SK-N-SH treated with all-trans-retinoic acid at 6 μM for 48 hours (cell line): ENCODE measurements at regions not wholly inside any gene's neighbourhood (a gene's known extent, or its start where the extent isn't known, plus 50 kb on each side); places are given as distances from the start of the nearest gene placed in this dataset.

Experiments used
- ATAC-seq: fragments of 200-7000 bp; cut with Tn5 transposase; 3 replicates; pipeline ENCODE4 v1.9.1; 2020; ENCODE audit warnings: mild to moderate bottlenecking, moderate library complexity
- ARNTL ChIP-seq: fragments of 450-650 bp; formaldehyde crosslinking; IDR thresholded peaks from 2 replicates; pipeline ENCODE4 v1.5.0; 2020; ENCODE audit warnings: low read depth, mild to moderate bottlenecking, moderate library complexity, borderline replicate concordance
- BACH2 ChIP-seq: fragments of 250-450 bp; sonication (Bioruptor Pico); IDR thresholded peaks from 2 replicates; pipeline ENCODE4 v1.9.0; 2021; ENCODE audit warnings: mild to moderate bottlenecking, borderline replicate concordance
- CSDC2 ChIP-seq: fragments of 250-450 bp; sonication (Bioruptor Pico); IDR thresholded peaks from 2 replicates; pipeline ENCODE4 v1.5.0; 2020; ENCODE audit warnings: mild to moderate bottlenecking, moderate library complexity
- ESRRG ChIP-seq: fragments of 250-450 bp; sonication (Bioruptor Pico); IDR thresholded peaks from 2 replicates; pipeline ENCODE4 v1.6.1; 2021; ENCODE audit warnings: mild to moderate bottlenecking
- GLIS3 ChIP-seq: fragments of 250-450 bp; sonication (Bioruptor Pico); IDR thresholded peaks from 2 replicates; pipeline ENCODE4 v1.5.0; 2020; ENCODE audit warnings: mild to moderate bottlenecking, moderate library complexity
- OSR1 ChIP-seq: fragments of 250-450 bp; sonication (Bioruptor Pico); IDR thresholded peaks from 2 replicates; pipeline ENCODE4 v1.8.0; 2022; ENCODE audit warnings: moderate library complexity, mild to moderate bottlenecking, inconsistent platforms
- PPARA ChIP-seq: fragments of 250-450 bp; sonication (Bioruptor Pico); IDR thresholded peaks from 2 replicates; pipeline ENCODE4 v1.5.0; 2020; ENCODE audit warnings: mild to moderate bottlenecking, borderline replicate concordance
- RARB ChIP-seq: fragments of 250-450 bp; sonication (Bioruptor Pico); IDR thresholded peaks from 2 replicates; pipeline ENCODE4 v1.8.0; 2021; ENCODE audit warnings: mild to moderate bottlenecking, moderate library complexity
- SNAI2 ChIP-seq: fragments of 250-450 bp; sonication (Bioruptor Pico); IDR thresholded peaks from 2 replicates; pipeline ENCODE4 v1.5.0; 2020; ENCODE audit warnings: mild to moderate bottlenecking, moderate library complexity
- TCF4 ChIP-seq: fragments of 250-450 bp; sonication (Bioruptor Pico); IDR thresholded peaks from 2 replicates; pipeline ENCODE4 v1.8.0; 2021; ENCODE audit warnings: mild to moderate bottlenecking, moderate library complexity, borderline replicate concordance
- TOX ChIP-seq: fragments of 250-450 bp; sonication (Bioruptor Pico); IDR thresholded peaks from 2 replicates; pipeline ENCODE4 v1.8.0; 2021; ENCODE audit warnings: mild to moderate bottlenecking, moderate library complexity, borderline replicate concordance
- ZC3H10 ChIP-seq: fragments of 250-450 bp; sonication (Bioruptor Pico); IDR thresholded peaks from 2 replicates; pipeline ENCODE4 v1.5.1; 2021; ENCODE audit warnings: mild to moderate bottlenecking, moderate library complexity
- ZFP3 ChIP-seq: fragments of 250-450 bp; sonication (Bioruptor Pico); IDR thresholded peaks from 2 replicates; pipeline ENCODE4 v1.5.0; 2020; ENCODE audit warnings: mild to moderate bottlenecking, moderate library complexity
- ZFP30 ChIP-seq: fragments of 450-650 bp; formaldehyde crosslinking; IDR thresholded peaks from 2 replicates; pipeline ENCODE4 v1.5.0; 2022; ENCODE audit warnings: mild to moderate bottlenecking, moderate library complexity
- ZNF565 ChIP-seq: fragments of 450-650 bp; formaldehyde crosslinking; conservative IDR thresholded peaks from 2 replicates; pipeline ENCODE4 v1.5.0; 2020; ENCODE audit warnings: low read depth, mild to moderate bottlenecking, moderate library complexity
- ZNF70 ChIP-seq: fragments of 450-650 bp; formaldehyde crosslinking; IDR thresholded peaks from 2 replicates; pipeline ENCODE4 v1.5.0; 2020; ENCODE audit warnings: mild to moderate bottlenecking, moderate library complexity
- TF ChIP-seq, protein P1 (sequence below): fragments of 250-450 bp; sonication (Bioruptor Pico); IDR thresholded peaks from 2 replicates; pipeline ENCODE4 v1.5.1; 2020; ENCODE audit warnings: low read depth, mild to moderate bottlenecking, moderate library complexity
- TF ChIP-seq, protein P2 (sequence below): fragments of 250-450 bp; sonication (Bioruptor Pico); IDR thresholded peaks from 2 replicates; pipeline ENCODE4 v1.8.0; 2020; ENCODE audit warnings: mild to moderate bottlenecking, moderate library complexity, borderline replicate concordance
- TF ChIP-seq, protein P3 (sequence below): fragments of 250-450 bp; sonication (Bioruptor Pico); IDR thresholded peaks from 2 replicates; pipeline ENCODE4 v1.5.1; 2021; ENCODE audit warnings: mild to moderate bottlenecking, moderate library complexity
- TF ChIP-seq, protein P4 (sequence below): fragments of 250-450 bp; sonication (Bioruptor Pico); IDR thresholded peaks from 2 replicates; pipeline ENCODE4 v1.5.0; 2020; ENCODE audit warnings: mild to moderate bottlenecking, moderate library complexity

DNA sequence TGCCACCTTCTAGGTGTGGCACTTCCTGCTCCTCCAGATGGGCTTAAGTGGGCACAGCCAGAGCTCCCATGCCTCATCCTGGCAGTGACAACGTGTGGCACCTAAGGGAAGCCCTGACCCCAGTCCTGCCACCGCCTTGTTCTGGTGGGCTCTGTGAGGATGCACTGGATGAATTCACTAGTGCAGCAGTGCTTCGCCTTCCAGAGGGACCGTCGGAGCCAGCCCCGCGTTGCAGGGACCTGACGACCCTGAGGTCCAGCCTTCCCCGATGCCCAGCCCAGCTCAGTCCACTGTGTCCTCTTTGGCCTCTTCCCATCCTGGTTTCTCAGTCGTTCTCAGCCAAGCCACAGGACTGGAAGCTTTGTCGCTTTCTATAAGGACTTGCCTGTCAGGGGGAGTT, 399.8 kb downstream of the SEC14L1 start:
- TF ChIP-seq ZNF70 (CRISPR knock-in tag), result no peak
- ATAC-seq, result no peak

DNA sequence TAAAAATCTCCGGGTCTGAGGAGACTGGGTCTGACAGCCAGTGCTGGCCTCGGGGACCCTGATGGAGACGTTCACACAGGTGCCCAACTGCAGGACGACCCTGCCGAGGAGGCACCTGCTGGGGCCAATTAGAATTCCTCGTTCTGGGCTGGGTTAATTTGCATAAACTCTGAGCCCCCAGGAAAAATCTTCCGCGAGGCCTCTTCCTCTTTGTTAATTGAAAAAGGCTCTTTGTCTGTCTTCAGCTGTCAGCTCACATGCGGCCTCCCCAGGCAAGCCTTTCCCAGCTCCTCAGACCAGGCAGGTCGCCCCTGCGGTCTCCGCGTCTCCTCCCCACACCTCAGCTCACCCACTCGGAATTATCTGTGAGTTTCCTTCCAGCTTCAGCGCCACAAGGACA, 400.2 kb downstream of the SEC14L1 start:
- no peak for ATAC-seq
- TF ChIP-seq, protein P1, sequence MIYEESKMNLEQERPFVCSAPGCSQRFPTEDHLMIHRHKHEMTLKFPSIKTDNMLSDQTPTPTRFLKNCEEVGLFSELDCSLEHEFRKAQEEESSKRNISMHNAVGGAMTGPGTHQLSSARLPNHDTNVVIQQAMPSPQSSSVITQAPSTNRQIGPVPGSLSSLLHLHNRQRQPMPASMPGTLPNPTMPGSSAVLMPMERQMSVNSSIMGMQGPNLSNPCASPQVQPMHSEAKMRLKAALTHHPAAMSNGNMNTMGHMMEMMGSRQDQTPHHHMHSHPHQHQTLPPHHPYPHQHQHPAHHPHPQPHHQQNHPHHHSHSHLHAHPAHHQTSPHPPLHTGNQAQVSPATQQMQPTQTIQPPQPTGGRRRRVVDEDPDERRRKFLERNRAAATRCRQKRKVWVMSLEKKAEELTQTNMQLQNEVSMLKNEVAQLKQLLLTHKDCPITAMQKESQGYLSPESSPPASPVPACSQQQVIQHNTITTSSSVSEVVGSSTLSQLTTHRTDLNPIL (CRISPR knock-in tag), result no peak
- no peak for TF ChIP-seq TOX (CRISPR knock-in tag)
- TF ChIP-seq ARNTL (CRISPR knock-in tag), result no peak
- TF ChIP-seq ZNF70 (CRISPR knock-in tag), result no peak
- TF ChIP-seq, protein P2, sequence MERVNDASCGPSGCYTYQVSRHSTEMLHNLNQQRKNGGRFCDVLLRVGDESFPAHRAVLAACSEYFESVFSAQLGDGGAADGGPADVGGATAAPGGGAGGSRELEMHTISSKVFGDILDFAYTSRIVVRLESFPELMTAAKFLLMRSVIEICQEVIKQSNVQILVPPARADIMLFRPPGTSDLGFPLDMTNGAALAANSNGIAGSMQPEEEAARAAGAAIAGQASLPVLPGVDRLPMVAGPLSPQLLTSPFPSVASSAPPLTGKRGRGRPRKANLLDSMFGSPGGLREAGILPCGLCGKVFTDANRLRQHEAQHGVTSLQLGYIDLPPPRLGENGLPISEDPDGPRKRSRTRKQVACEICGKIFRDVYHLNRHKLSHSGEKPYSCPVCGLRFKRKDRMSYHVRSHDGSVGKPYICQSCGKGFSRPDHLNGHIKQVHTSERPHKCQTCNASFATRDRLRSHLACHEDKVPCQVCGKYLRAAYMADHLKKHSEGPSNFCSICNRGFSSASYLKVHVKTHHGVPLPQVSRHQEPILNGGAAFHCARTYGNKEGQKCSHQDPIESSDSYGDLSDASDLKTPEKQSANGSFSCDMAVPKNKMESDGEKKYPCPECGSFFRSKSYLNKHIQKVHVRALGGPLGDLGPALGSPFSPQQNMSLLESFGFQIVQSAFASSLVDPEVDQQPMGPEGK (CRISPR knock-in tag), result no peak
- TF ChIP-seq TCF4 (CRISPR knock-in tag), result no peak
- TF ChIP-seq, protein P3, sequence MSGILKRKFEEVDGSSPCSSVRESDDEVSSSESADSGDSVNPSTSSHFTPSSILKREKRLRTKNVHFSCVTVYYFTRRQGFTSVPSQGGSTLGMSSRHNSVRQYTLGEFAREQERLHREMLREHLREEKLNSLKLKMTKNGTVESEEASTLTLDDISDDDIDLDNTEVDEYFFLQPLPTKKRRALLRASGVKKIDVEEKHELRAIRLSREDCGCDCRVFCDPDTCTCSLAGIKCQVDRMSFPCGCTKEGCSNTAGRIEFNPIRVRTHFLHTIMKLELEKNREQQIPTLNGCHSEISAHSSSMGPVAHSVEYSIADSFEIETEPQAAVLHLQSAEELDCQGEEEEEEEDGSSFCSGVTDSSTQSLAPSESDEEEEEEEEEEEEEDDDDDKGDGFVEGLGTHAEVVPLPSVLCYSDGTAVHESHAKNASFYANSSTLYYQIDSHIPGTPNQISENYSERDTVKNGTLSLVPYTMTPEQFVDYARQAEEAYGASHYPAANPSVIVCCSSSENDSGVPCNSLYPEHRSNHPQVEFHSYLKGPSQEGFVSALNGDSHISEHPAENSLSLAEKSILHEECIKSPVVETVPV, result no peak
- TF ChIP-seq RARB (CRISPR knock-in tag), result no peak
- no peak for TF ChIP-seq ZC3H10
- no peak for TF ChIP-seq OSR1 (CRISPR knock-in tag)
- no peak for TF ChIP-seq BACH2 (CRISPR knock-in tag)
- TF ChIP-seq, protein P4, sequence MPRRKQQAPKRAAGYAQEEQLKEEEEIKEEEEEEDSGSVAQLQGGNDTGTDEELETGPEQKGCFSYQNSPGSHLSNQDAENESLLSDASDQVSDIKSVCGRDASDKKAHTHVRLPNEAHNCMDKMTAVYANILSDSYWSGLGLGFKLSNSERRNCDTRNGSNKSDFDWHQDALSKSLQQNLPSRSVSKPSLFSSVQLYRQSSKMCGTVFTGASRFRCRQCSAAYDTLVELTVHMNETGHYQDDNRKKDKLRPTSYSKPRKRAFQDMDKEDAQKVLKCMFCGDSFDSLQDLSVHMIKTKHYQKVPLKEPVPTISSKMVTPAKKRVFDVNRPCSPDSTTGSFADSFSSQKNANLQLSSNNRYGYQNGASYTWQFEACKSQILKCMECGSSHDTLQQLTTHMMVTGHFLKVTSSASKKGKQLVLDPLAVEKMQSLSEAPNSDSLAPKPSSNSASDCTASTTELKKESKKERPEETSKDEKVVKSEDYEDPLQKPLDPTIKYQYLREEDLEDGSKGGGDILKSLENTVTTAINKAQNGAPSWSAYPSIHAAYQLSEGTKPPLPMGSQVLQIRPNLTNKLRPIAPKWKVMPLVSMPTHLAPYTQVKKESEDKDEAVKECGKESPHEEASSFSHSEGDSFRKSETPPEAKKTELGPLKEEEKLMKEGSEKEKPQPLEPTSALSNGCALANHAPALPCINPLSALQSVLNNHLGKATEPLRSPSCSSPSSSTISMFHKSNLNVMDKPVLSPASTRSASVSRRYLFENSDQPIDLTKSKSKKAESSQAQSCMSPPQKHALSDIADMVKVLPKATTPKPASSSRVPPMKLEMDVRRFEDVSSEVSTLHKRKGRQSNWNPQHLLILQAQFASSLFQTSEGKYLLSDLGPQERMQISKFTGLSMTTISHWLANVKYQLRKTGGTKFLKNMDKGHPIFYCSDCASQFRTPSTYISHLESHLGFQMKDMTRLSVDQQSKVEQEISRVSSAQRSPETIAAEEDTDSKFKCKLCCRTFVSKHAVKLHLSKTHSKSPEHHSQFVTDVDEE (CRISPR knock-in tag), result no peak
- no peak for TF ChIP-seq ESRRG (CRISPR knock-in tag)
- no peak for TF ChIP-seq SNAI2

DNA sequence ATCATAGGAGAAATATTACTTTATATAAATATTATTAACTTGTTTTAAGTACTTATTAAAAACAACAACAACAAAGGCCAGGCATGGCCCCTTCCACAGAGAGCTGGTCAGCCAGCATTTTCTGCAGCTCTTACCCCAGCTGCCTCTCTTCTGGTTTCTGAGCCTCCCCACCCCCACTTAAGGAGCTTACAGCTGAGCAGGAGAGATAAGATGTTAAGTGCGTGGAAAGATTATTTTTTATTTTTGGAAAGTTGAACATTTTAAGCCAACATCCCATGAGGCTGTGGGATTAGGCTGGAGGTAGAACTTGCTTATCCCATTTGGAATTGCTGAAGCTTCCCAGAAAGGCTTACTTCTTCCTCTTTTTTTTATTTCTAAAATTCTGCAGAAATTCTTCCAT, 401.2 kb downstream of the SEC14L1 start:
- no peak for ATAC-seq
- TF ChIP-seq PPARA (CRISPR knock-in tag) (no peak), ZNF565 (CRISPR knock-in tag) (no peak), ARNTL (CRISPR knock-in tag) (no peak), GLIS3 (CRISPR knock-in tag) (no peak), TCF4 (CRISPR knock-in tag) (no peak), SNAI2 (no peak), CSDC2 (no peak), BACH2 (CRISPR knock-in tag) (no peak), ZFP30 (CRISPR knock-in tag) (no peak), ESRRG (CRISPR knock-in tag) (no peak), ZFP3 (CRISPR knock-in tag) (no peak)
- TF ChIP-seq, protein P3, result no peak
- TF ChIP-seq, protein P2 (CRISPR knock-in tag), result no peak
- TF ChIP-seq, protein P4 (CRISPR knock-in tag), result no peak
- TF ChIP-seq, protein P1 (CRISPR knock-in tag), result no peak
